Mesendoderm (in vitro differentiated cells): ENCODE measurements at regions not wholly inside any gene's neighbourhood (a gene's known extent, or its start where the extent isn't known, plus 50 kb on each side); places are given as distances from the start of the nearest gene placed in this dataset.

Experiments used
- DNase-seq: peaks from one replicate; pipeline ENCODE4 v3.0.0; 2013
- H2AK5ac ChIP-seq: 2 replicates; pipeline ENCODE4 v1.6.1; 2013; ENCODE audit warnings: low read length, inconsistent platforms
- H2BK120ac ChIP-seq: 2 replicates; pipeline ENCODE4 v1.6.1; 2013; ENCODE audit warnings: low read depth, mild to moderate bottlenecking, low read length, moderate library complexity, mixed read lengths
- H2BK15ac ChIP-seq: replicated peaks from 2 replicates; pipeline ENCODE4 v1.6.1; 2013; ENCODE audit warnings: low read depth, mild to moderate bottlenecking, moderate library complexity
- H2BK5ac ChIP-seq: 2 replicates; pipeline ENCODE4 v1.6.1; 2013; ENCODE audit warnings: low read length, inconsistent platforms
- H3K18ac ChIP-seq: 2 replicates; pipeline ENCODE4 v1.6.1; 2013; ENCODE audit warnings: mild to moderate bottlenecking, low read length, mixed read lengths
- H3K23ac ChIP-seq: one replicate; pipeline ENCODE4 v1.6.1; 2013; ENCODE audit warnings: low read length
- H3K27ac ChIP-seq: 2 replicates; pipeline ENCODE4 v1.5.1; 2013; ENCODE audit warnings: low read depth, mild to moderate bottlenecking, inconsistent platforms, low read length, moderate library complexity
- H3K27me3 ChIP-seq: 2 replicates; pipeline ENCODE4 v1.6.1; 2013; ENCODE audit warnings: low read length, control low read depth, mild to moderate bottlenecking, inconsistent platforms; ENCODE audit not compliant: insufficient read depth, poor library complexity
- H3K36me3 ChIP-seq: 2 replicates; pipeline ENCODE4 v1.6.1; 2013; ENCODE audit warnings: low read length, inconsistent platforms; ENCODE audit not compliant: control insufficient read depth, insufficient read depth
- H3K4ac ChIP-seq: one replicate; pipeline ENCODE4 v1.6.1; 2013; ENCODE audit warnings: low read depth, mild to moderate bottlenecking, low read length, moderate library complexity
- H3K4me1 ChIP-seq: 2 replicates; pipeline ENCODE4 v1.6.1; 2013; ENCODE audit warnings: low read depth, low read length, inconsistent platforms; ENCODE audit not compliant: control insufficient read depth
- H3K4me2 ChIP-seq: 2 replicates; pipeline ENCODE4 v1.6.1; 2013; ENCODE audit warnings: low read length
- H3K4me3 ChIP-seq: 2 replicates; pipeline ENCODE4 v1.5.1; 2013; ENCODE audit warnings: mild to moderate bottlenecking, low read length
- H3K56ac ChIP-seq: one replicate; pipeline ENCODE4 v1.6.1; 2013; ENCODE audit warnings: low read length
- H3K79me1 ChIP-seq: 2 replicates; pipeline ENCODE4 v1.6.1; 2013; ENCODE audit warnings: low read length, inconsistent platforms
- H3K79me2 ChIP-seq: 2 replicates; pipeline ENCODE4 v1.6.1; 2013; ENCODE audit warnings: mild to moderate bottlenecking, low read length; ENCODE audit not compliant: control insufficient read depth, insufficient read depth
- H3K9ac ChIP-seq: 2 replicates; pipeline ENCODE4 v1.6.1; 2013; ENCODE audit warnings: low read length, inconsistent platforms
- H4K5ac ChIP-seq: one replicate; pipeline ENCODE4 v1.6.1; 2013; ENCODE audit warnings: low read length
- H4K8ac ChIP-seq: one replicate; pipeline ENCODE4 v1.6.1; 2013; ENCODE audit warnings: low read depth, mild to moderate bottlenecking, control low read depth, low read length, moderate library complexity
- WGBS: extraction: QIAGEN DNeasy Blood & Tissue Kit; methylation state at CpG from one replicate; pipeline ENCODE4 v1.1.7; 2013; ENCODE audit warnings: low lambda C conversion rate, missing lambda C conversion rate; ENCODE audit not compliant: insufficient coverage; ENCODE audit errors: extremely low coverage; 5-methylcytosine and 5-hydroxymethylcytosine counted together

DNA sequence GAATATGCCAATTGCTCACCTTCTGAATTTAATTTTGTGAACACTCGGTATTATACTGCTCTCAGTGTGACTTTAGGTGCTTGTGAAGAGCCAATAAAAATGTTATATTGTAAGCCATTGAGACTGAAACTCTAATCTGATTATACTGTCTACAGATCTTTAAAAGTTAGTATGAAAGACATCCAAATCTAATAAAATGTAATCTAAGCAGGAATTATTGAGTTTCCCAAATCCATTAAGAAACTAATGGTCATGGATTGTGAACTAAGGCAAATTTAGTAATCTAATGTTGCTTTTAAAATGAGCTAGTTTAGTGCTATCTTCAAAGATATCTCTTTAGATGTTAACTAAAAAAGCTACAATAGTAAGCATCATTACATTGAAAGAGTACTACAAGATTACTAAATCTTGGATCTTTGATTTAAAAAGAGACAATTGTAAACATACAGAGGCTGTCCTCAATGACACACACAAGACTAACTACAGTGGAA is 1132.4 kb upstream of the B3GALT2 start:
- H3K36me3 ChIP-seq: no peaks in the 10 kb centered on the region
- H2AK5ac ChIP-seq: no peak overlapping the region
- WGBS: no CpG with 5 or more reads among the region's 1 CpG
- H3K56ac ChIP-seq: no peak overlapping the region
- no peaks in the 10 kb centered on the region for H3K4me1 ChIP-seq
- H3K27ac ChIP-seq: no peak overlapping the region
- no peak overlapping the region for H3K4me2 ChIP-seq
- H3K18ac ChIP-seq: no peak overlapping the region
- no peak overlapping the region for H4K8ac ChIP-seq
- H3K27me3 ChIP-seq: no peaks in the 10 kb centered on the region
- no peak overlapping the region for H3K9ac ChIP-seq
- no peaks in the 10 kb centered on the region for H3K79me1 ChIP-seq
- DNase-seq: no peak
- H3K23ac ChIP-seq: no peak overlapping the region
- H2BK15ac ChIP-seq: no peak overlapping the region
- no peak overlapping the region for H2BK120ac ChIP-seq
- no peak overlapping the region for H3K4me3 ChIP-seq
- no peaks in the 10 kb centered on the region for H3K79me2 ChIP-seq
- H3K4ac ChIP-seq: no peak overlapping the region
- H4K5ac ChIP-seq: no peak overlapping the region
- no peak overlapping the region for H2BK5ac ChIP-seq

DNA sequence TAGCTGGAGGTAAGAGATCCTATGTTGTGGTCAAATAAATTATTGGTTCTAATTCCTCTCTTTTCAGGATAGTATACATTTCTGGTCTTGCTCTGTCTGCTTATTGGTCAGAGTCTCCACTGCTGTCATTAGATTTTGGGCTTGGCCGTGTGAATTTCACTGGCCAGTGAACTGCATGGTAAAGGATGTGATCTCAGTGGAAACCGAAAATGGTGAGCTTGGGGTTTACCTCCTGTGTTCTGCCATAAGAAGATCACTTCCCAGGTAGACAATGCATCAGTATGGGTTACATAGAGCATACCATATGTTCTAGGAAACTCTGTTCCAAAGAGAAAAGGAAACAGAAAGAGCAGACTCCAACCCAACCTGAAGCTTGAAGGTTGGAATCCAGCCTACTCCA is 1123.3 kb upstream of the B3GALT2 start:
- no peak overlapping the region for H3K4me2 ChIP-seq
- no peaks in the 10 kb centered on the region for H3K27me3 ChIP-seq
- H3K36me3 ChIP-seq: no peaks in the 10 kb centered on the region
- H3K23ac ChIP-seq: no peak overlapping the region
- H3K27ac ChIP-seq: no peak overlapping the region
- no peaks in the 10 kb centered on the region for H3K79me2 ChIP-seq
- no peak overlapping the region for H3K4ac ChIP-seq
- no peaks in the 10 kb centered on the region for H3K4me1 ChIP-seq
- no peaks in the 10 kb centered on the region for H3K79me1 ChIP-seq
- no peak overlapping the region for H3K9ac ChIP-seq
- no peak overlapping the region for H3K56ac ChIP-seq
- no peak overlapping the region for H3K4me3 ChIP-seq
- no peak for DNase-seq
- H4K5ac ChIP-seq: no peak overlapping the region
- no CpG with 5 or more reads among the region's 2 CpGs for WGBS
- H4K8ac ChIP-seq: no peak overlapping the region
- no peak overlapping the region for H2BK5ac ChIP-seq
- H2AK5ac ChIP-seq: no peak overlapping the region
- H2BK120ac ChIP-seq: no peak overlapping the region
- H3K18ac ChIP-seq: no peak overlapping the region
- H2BK15ac ChIP-seq: no peak overlapping the region

DNA sequence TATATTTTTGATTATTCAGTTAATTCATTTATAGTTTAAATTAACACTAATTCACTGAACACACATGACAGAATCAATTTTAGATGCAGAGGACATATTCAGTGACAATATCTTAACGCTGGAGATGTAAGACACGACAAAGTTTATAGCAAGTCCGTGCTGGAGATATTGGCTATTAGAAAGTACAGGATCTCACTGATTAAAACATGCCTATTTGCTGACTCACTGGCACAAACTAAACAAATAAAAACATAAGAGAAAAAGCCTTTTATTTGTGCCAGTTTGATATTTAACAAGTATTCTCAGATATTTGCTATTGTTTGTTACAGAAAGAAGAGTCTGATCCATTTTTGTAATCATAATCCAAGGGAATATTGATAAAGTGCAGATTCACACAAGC is 1122.9 kb upstream of the B3GALT2 start:
- H3K4me2 ChIP-seq: no peak overlapping the region
- no peak overlapping the region for H2BK15ac ChIP-seq
- no CpG with 5 or more reads among the region's 3 CpGs for WGBS
- H3K4me1 ChIP-seq: no peaks in the 10 kb centered on the region
- DNase-seq: no peak
- H4K8ac ChIP-seq: no peak overlapping the region
- H3K4me3 ChIP-seq: no peak overlapping the region
- H3K27ac ChIP-seq: no peak overlapping the region
- no peak overlapping the region for H2AK5ac ChIP-seq
- H2BK5ac ChIP-seq: no peak overlapping the region
- no peak overlapping the region for H3K56ac ChIP-seq
- H3K4ac ChIP-seq: no peak overlapping the region
- no peaks in the 10 kb centered on the region for H3K79me2 ChIP-seq
- H4K5ac ChIP-seq: no peak overlapping the region
- H3K18ac ChIP-seq: no peak overlapping the region
- no peak overlapping the region for H3K23ac ChIP-seq
- H3K79me1 ChIP-seq: no peaks in the 10 kb centered on the region
- no peaks in the 10 kb centered on the region for H3K27me3 ChIP-seq
- no peak overlapping the region for H2BK120ac ChIP-seq
- no peaks in the 10 kb centered on the region for H3K36me3 ChIP-seq
- no peak overlapping the region for H3K9ac ChIP-seq

DNA sequence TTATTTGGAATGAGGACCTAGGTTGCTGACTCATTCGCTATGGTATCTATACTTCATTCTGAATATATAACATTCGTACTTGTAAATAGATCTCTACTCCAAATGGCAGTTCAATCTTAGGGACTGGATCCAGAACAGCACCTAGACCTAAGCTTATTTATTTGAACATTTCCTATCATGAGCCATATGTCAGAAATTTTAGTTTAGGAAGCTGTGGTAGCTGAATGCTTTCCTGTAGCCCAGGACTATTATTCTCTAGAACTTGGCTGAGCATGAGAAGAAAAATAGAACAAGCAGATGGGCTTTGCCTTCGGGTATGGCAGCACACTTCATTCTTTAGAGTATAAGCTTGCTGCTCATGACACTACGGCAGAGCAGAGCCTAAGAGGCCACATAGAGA is 1114.4 kb upstream of the B3GALT2 start:
- Histone ChIP-seq H3K4me1 (no peaks in the 10 kb centered on the region), H2BK120ac (no peak overlapping the region), H4K5ac (no peak overlapping the region), H3K9ac (no peak overlapping the region), H3K23ac (no peak overlapping the region), H2BK5ac (no peak overlapping the region), H3K27me3 (no peaks in the 10 kb centered on the region), H2BK15ac (no peak overlapping the region), H3K4me2 (no peak overlapping the region), H3K27ac (no peak overlapping the region), H3K36me3 (no peaks in the 10 kb centered on the region), H3K18ac (no peak overlapping the region), H3K79me2 (no peaks in the 10 kb centered on the region), H3K79me1 (no peaks in the 10 kb centered on the region), H2AK5ac (no peak overlapping the region), H3K4me3 (no peak overlapping the region), H3K4ac (no peak overlapping the region), H3K56ac (no peak overlapping the region), H4K8ac (no peak overlapping the region)
- DNase-seq: no peak
- no CpG with 5 or more reads among the region's 4 CpGs for WGBS

DNA sequence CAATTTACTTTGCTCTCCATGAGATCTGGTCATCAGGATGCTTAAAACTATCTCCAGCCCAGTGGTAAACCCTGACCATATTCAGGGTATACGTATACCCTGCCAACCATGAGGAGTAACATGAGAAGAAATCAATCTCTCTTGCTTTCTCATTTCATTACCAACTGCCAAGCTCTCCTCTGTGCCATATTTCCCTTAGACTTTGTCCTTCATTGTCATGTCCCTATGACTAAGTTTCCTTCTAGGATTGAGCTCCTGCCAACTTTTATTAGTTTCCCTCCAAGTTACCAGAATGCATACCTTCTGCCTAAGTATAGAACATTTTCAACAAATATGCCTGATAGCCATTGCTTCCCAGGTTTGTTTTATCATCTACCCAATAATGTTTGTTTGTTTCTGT is 1113.9 kb upstream of the B3GALT2 start:
- WGBS: no CpG with 5 or more reads among the region's 1 CpG
- no peaks in the 10 kb centered on the region for H3K79me2 ChIP-seq
- no peak overlapping the region for H3K23ac ChIP-seq
- H3K4me3 ChIP-seq: no peak overlapping the region
- no peaks in the 10 kb centered on the region for H3K27me3 ChIP-seq
- H3K18ac ChIP-seq: no peak overlapping the region
- no peaks in the 10 kb centered on the region for H3K36me3 ChIP-seq
- H2BK120ac ChIP-seq: no peak overlapping the region
- H4K5ac ChIP-seq: no peak overlapping the region
- H3K4ac ChIP-seq: no peak overlapping the region
- no peak overlapping the region for H3K9ac ChIP-seq
- no peaks in the 10 kb centered on the region for H3K79me1 ChIP-seq
- H4K8ac ChIP-seq: no peak overlapping the region
- H3K27ac ChIP-seq: no peak overlapping the region
- H3K56ac ChIP-seq: no peak overlapping the region
- no peak overlapping the region for H2AK5ac ChIP-seq
- H2BK15ac ChIP-seq: no peak overlapping the region
- H3K4me2 ChIP-seq: no peak overlapping the region
- no peak for DNase-seq
- no peaks in the 10 kb centered on the region for H3K4me1 ChIP-seq
- H2BK5ac ChIP-seq: no peak overlapping the region

DNA sequence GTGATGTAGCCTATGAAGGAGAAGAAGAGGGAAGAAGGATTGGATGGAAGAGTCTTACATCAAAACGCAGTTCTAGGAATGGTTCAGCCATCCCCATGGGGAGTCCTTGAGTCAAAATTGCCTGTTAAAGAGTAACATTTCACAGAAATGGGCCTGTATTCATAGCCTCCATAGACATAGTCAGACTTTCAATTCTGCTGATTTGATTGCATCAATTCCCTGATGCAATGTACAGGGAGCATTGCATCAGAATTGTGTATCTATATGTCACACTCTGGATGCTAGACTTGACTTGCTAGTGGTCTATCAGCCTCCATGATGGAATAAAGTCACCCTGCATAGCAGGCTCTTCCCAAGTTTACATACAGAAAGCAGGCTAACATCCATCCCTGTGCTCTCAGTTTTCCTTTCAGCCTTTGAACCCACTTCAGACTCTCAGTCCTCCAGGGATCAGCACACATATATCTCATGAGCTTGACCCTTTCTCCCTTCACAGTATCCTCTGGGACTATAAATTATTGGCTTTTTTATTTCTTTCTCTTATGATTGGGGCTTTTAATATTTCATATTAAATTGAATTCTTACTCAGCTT is 1111.7 kb upstream of the B3GALT2 start:
- H3K4me1 ChIP-seq: no peaks in the 10 kb centered on the region
- no peak overlapping the region for H3K23ac ChIP-seq
- H4K5ac ChIP-seq: no peak overlapping the region
- no peaks in the 10 kb centered on the region for H3K36me3 ChIP-seq
- no peak for DNase-seq
- H3K9ac ChIP-seq: no peak overlapping the region
- no peak overlapping the region for H2AK5ac ChIP-seq
- H3K79me2 ChIP-seq: no peaks in the 10 kb centered on the region
- H3K27me3 ChIP-seq: no peaks in the 10 kb centered on the region
- H2BK120ac ChIP-seq: peak overlapping the region; percentile 28
- H2BK15ac ChIP-seq: no peak overlapping the region
- no peak overlapping the region for H3K4me3 ChIP-seq
- no peaks in the 10 kb centered on the region for H3K79me1 ChIP-seq
- H3K27ac ChIP-seq: no peak overlapping the region
- H3K4me2 ChIP-seq: no peak overlapping the region
- WGBS: no CpG with 5 or more reads among the region's 1 CpG
- no peak overlapping the region for H3K56ac ChIP-seq
- no peak overlapping the region for H3K18ac ChIP-seq
- no peak overlapping the region for H3K4ac ChIP-seq
- H2BK5ac ChIP-seq: no peak overlapping the region
- H4K8ac ChIP-seq: no peak overlapping the region
